NCI-H2107 treated with DMSO at 0.1 percent for 48 hours (cell line): ENCODE measurements at regions not wholly inside any gene's neighbourhood (a gene's known extent, or its start where the extent isn't known, plus 50 kb on each side); places are given as distances from the start of the nearest gene placed in this dataset.
"Not testable (repeated sequence)": the region's sequence is repeated elsewhere in the genome, so short reads cannot be mapped to it uniquely, and the experiment has no call there.

Experiments
- DNase-seq: peaks from one replicate; lab custom pipeline; 2025; ENCODE audit not compliant: unreplicated experiment; lab: John Stamatoyannopoulos, UW

GRCh38 chr10:62699148-62699547 lies 105.4 kb upstream of the ADO start:
- no peak for DNase-seq

GRCh38 chr10:62704121-62704520 lies 100.4 kb upstream of the ADO start:
- DNase-seq: not testable (repeated sequence)

DNA sequence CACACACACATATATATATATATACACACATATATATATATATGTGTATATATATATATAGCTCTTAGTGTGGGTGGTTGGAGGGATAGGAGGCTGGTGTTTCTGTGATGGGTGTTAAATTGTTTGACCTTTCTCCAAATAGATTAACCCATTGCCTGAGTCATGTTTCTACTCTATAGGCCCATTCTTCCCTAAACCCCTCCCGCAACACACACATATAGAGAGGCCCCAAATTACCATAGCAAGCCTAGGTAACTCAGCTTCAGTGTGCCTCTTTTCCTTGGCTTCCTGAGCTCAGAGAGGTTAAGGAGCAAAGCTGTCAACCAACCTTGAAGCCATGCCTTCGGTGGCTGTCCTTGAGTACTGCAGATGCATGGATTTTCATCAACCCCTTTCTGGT lies 98.7 kb upstream of the ADO start:
- DNase-seq: no peak

- DNase-seq: no peak
Observed at GRCh38 chr10:62707810-62708209, 96.7 kb upstream of the ADO start.

DNA sequence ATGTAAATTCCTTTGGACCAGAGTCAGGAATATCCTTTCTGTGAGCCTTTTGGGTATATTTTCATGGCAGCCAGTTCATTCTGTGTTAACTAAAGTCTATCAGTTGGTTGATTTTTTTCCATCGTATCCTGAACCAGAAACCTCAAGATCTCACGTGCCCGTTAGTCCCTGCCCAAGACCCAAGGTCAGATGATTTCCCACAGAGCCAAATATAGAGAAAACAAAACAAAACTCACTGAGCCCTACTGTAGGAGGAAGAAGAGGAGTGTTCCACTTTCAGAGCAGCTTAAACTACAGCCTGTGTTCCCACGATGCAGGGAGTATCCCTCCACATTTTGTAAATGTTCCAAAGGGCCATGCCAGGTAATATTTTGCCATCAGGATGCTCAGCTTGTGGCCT lies 96.0 kb upstream of the ADO start:
- DNase-seq: no peak

GRCh38 chr10:62709200-62709599 lies 95.3 kb upstream of the ADO start:
- DNase-seq: no peak

GRCh38 chr10:62710182-62710581 lies 94.3 kb upstream of the ADO start:
- DNase-seq: no peak

DNA sequence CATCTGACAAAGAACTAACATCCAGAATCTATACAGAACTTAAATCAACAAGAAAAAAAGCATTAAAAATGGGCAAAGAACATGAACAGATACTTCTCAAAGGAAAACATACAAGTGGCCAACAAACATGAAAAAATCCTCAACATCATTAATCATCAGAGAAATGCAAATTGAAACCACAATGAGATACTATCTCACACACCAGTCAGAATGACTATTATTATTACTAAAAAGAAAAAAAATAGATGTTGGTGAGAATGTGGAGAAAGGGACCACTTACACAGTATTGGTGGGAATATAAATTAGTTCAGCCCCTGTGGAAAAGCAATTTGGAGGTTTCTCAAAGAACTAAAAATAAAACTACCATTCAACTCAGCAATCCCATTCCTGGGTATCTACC lies 89.1 kb upstream of the ADO start:
- no peak for DNase-seq

DNA sequence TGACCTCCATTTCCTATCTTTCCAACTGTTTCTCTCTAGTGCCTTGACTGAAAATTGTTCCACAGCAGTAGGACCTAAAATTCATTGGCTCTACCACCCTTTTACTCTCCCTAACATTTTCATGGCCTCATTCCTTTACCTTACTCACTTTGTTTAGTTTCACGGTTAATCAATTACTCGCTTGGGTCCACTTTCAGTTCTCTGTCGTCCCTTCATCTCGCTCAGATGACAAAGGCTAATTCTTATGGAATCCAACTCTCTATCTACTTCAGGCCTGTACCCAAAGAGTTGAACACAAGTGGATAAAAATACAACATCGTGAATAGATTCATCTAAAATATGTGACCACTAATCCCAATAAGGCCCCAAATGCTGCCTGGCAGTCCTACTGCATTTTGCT lies 85.9 kb upstream of the ADO start:
- DNase-seq: no peak

DNA sequence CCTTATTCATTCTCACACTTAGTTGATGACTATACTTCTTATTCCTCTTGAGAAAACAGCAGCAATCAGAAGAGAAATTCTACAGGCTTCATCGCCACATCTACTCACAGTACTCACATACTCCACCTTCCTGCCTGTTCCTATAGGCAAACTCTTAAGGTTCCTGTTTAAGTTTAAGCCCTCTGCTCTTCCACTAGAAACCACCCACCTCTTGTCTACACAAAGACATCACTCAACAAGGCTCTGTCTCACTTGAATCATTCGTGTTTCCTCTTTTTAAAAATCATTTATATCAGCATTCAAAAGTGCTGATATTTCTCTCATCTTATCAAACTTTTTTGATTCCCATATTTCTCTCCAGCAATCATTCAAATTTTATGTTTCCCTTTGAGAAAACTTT lies 85.5 kb upstream of the ADO start:
- no peak for DNase-seq

GRCh38 chr10:62721687-62722086 lies 82.8 kb upstream of the ADO start:
- no peak for DNase-seq

DNA sequence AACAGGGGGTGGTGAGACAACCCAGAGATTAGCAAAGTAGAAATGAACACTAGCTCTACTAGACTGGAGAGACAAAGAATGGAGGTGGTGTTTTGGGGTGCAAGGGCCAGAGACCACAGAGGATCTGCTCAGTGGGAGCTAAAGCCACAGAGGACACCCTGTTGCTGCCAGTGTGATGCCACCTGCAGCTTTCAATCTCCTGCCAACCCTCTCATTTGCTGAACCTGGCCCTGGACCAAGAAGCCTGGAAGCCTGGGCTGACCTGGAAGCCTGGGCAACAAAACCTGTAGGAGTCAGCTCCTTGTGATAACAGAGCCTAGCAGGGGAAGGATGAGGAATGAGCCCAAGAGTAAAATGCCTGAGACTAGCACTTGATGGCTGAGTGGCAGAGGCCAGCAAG lies 81.1 kb upstream of the ADO start:
- DNase-seq: no peak

- DNase-seq: no peak
Observed at GRCh38 chr10:62724465-62724864, 80.1 kb upstream of the ADO start.

DNA sequence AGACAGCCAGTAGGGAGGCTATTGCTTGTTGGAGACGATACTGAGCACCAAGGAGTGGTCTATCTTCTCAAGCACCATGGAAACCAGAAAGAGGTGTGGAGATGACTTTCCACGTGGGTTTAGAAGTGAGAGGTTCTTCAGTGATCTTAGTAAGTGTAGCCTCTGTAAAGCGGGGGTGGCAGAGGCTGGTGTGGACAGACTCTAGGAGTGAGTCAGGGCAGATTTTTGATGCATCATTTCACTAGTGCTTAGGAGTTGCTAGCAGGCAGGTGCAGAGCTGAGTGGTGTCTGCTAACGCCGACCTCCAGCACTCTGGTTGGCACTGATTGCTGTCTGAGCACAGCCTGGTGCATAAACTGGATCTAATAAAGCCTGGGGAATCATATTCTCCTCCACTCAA lies 78.4 kb upstream of the ADO start:
- DNase-seq: no peak

GRCh38 chr10:62726638-62727037 lies 77.9 kb upstream of the ADO start:
- no peak for DNase-seq

DNA sequence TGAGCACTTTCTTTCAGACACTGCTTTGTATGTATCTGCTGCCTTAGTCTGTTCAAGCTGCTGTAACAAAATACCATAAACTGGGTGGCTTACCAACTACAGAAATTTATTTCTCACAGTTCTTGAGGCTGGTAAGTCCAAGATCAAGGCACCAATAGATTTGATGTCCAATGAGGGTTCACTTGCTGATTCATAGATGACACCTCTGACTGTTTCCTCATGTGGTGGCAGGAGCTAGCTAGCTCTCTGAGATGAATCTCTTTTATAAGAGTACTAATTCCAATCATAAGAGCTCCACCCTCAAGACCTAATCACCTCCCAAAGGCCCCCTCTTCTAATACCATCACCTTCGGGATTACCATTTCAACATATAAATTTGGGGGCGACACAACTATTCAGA lies 76.6 kb upstream of the ADO start:
- DNase-seq: no peak

GRCh38 chr10:62728479-62728878 lies 76.0 kb upstream of the ADO start:
- no peak for DNase-seq

- peak; percentile 5 for DNase-seq
Observed at GRCh38 chr10:62732841-62733653, 71.5 kb upstream of the ADO start.

DNA sequence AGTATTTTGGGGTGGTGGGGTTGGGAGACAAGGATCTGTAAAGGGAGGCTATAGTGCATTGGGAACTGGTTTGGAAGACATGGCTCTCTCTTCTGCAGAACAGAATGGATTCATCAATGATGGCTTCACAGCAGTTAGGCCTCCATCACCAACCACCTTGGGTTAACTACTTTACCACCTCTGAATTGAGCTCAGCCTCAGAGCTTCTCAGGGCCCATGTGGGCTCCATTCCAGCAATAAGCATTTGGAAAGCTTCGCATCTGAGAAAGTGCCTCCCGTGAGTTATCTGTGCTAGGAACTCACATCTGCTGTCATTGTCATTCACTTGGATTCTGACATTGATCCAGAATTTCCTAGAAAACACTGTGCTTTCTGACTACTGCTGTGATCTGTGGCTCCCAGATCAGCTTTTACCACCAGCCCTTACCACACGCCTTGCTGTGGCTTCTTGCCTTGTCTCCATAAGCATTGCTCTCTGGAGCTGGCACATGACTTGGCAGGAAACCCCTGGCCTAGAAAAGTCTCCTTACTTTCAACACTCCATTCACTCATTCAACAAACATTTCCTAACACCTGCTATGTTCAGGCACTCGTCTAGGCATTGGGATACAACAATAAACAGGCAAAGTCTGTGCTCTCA lies 70.7 kb upstream of the ADO start:
- no peak for DNase-seq

DNA sequence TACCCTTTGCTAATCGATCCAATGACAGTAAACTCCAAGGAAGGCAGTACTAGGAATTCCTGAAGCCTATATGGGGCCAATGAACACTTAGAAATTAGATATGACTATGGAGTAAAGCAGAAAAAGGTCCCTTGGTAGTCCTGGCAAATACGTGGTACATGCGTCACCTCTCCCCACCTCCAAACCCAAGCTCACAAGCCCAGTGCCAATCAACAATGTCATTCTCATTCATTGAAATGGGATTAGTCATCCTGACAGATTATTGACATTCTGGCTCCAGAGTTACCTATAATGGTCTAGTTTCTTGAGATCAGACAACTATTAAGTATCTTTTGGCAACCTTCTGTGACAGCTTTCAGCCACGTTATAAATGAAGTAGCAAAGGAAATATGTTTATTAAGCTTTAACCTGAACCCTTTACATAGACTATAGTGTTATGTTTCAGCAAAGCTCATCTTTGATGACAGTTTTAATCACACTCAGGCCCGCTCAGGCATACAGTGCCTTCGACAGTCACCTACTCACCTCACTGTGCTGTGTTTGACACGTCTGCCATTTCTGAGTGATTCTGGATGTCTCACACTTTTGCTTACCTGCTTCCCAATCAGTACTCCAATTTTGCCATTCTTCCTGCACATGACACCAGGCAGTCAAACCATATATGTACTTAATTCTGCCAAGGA lies 69.6 kb upstream of the ADO start:
- DNase-seq: no peak

GRCh38 chr10:62735464-62736167 lies 68.9 kb upstream of the ADO start:
- DNase-seq: no peak

DNA sequence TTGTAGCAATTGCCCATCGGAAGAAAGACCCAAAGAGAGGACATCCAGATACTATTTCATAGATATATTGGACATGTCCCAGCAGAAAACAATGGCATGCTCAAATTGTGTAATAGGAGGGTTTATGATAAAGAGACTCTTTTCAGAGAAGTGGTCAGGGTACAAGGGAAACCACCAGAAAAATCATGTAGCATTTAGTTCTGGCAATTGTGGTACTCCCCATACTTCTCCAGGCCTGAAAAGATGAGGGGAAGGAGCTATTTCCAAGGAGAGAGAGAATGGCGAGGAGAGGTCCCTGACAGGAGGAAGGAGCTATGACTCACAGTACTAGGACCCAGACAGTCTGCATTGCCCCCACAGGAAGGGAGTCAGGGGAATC lies 68.4 kb upstream of the ADO start:
- DNase-seq: no peak
